Neuronal stem cell (in vitro differentiated cells): ENCODE measurements at regions not wholly inside any gene's neighbourhood (a gene's known extent, or its start where the extent isn't known, plus 50 kb on each side); places are given as distances from the start of the nearest gene placed in this dataset.

Experiments
- DNase-seq: peaks from one replicate; pipeline ENCODE4 v3.0.0-alpha.2; 2013; ENCODE audit warnings: low spot score
- H2AFZ ChIP-seq: one replicate; pipeline ENCODE4 v1.6.1; 2013; ENCODE audit warnings: mild to moderate bottlenecking, low read length, inconsistent platforms
- H2AK5ac ChIP-seq: 2 replicates; pipeline ENCODE4 v1.6.1; 2013; ENCODE audit warnings: low read depth, mild to moderate bottlenecking, inconsistent platforms, low read length, moderate library complexity, mixed read lengths
- H2BK120ac ChIP-seq: 2 replicates; pipeline ENCODE4 v1.6.1; 2013; ENCODE audit warnings: low read depth, mild to moderate bottlenecking, inconsistent platforms, low read length, moderate library complexity, mixed read lengths
- H2BK12ac ChIP-seq: one replicate; pipeline ENCODE4 v1.6.1; 2013; ENCODE audit warnings: low read length, inconsistent platforms
- H2BK15ac ChIP-seq: 2 replicates; pipeline ENCODE4 v1.6.1; 2013; ENCODE audit warnings: mild to moderate bottlenecking, low read length, inconsistent platforms, mixed read lengths
- H2BK5ac ChIP-seq: one replicate; pipeline ENCODE4 v1.6.1; 2013; ENCODE audit warnings: inconsistent platforms, mild to moderate bottlenecking, low read length, moderate library complexity
- H3K14ac ChIP-seq: one replicate; pipeline ENCODE4 v1.6.1; 2013; ENCODE audit warnings: low read length, inconsistent platforms
- H3K18ac ChIP-seq: 2 replicates; pipeline ENCODE4 v1.6.1; 2013; ENCODE audit warnings: low read length, inconsistent platforms
- H3K23ac ChIP-seq: 2 replicates; pipeline ENCODE4 v1.6.1; 2013; ENCODE audit warnings: low read depth, mild to moderate bottlenecking, mixed read lengths, low read length, inconsistent platforms; ENCODE audit not compliant: poor library complexity
- H3K27ac ChIP-seq: replicated peaks from 3 replicates; pipeline ENCODE4 v1.5.1; 2013; ENCODE audit warnings: low read length, inconsistent platforms
- H3K27me3 ChIP-seq, 3 experiments: 2 replicates each; pipeline ENCODE4 v1.6.1; 2013; ENCODE audit warnings: low read length in 3 of 3, mild to moderate bottlenecking in 2 of 3, inconsistent platforms in 1 of 3, low read depth in 1 of 3, mixed read lengths in 1 of 3, moderate library complexity in 1 of 3; ENCODE audit not compliant: control insufficient read depth in 3 of 3, insufficient read depth in 3 of 3
- H3K36me3 ChIP-seq, 2 donors: replicated peaks in 1 of 2; 2 replicates each; pipeline ENCODE4 v1.6.1; 2013; ENCODE audit warnings: low read length in 2 of 2; ENCODE audit not compliant: control insufficient read depth in 2 of 2, insufficient read depth in 2 of 2
- H3K4ac ChIP-seq: 2 replicates; pipeline ENCODE4 v1.6.1; 2013; ENCODE audit warnings: inconsistent platforms, mild to moderate bottlenecking, low read length, moderate library complexity
- H3K4me1 ChIP-seq, 2 donors: 1 replicate in 1 of 2; 2 replicates in 1 of 2; pipeline ENCODE4 v1.6.1; 2013; ENCODE audit warnings: low read length in 2 of 2, low read depth in 1 of 2; ENCODE audit not compliant: control insufficient read depth in 2 of 2, insufficient read depth in 1 of 2
- H3K4me2 ChIP-seq: one replicate; pipeline ENCODE4 v1.6.1; 2013; ENCODE audit warnings: mild to moderate bottlenecking, low read length, inconsistent platforms; ENCODE audit not compliant: insufficient read depth, poor library complexity, severe bottlenecking
- H3K4me3 ChIP-seq, 2 donors: 2 replicates each; pipeline ENCODE4 v1.5.1; 2013; ENCODE audit warnings: low read length in 2 of 2, mild to moderate bottlenecking in 2 of 2, inconsistent platforms in 1 of 2, moderate library complexity in 1 of 2
- H3K79me1 ChIP-seq: one replicate; pipeline ENCODE4 v1.6.1; 2013; ENCODE audit warnings: low read depth, mild to moderate bottlenecking, inconsistent platforms, low read length, moderate library complexity
- H3K9ac ChIP-seq: one replicate; pipeline ENCODE4 v1.6.1; 2013; ENCODE audit warnings: mild to moderate bottlenecking, low read depth, low read length, inconsistent platforms; ENCODE audit not compliant: poor library complexity
- H3K9me3 ChIP-seq, 2 donors: replicated peaks in 1 of 2; 2 replicates each; pipeline versions ENCODE3 to v1.6.1; 2013; ENCODE audit warnings: low read length in 2 of 2, mild to moderate bottlenecking in 2 of 2, inconsistent platforms in 1 of 2, low read depth in 1 of 2, mixed read lengths in 1 of 2, moderate library complexity in 1 of 2; ENCODE audit not compliant: control insufficient read depth in 2 of 2, insufficient read depth in 1 of 2
- H4K8ac ChIP-seq: one replicate; pipeline ENCODE4 v1.6.1; 2013; ENCODE audit warnings: low read depth, mild to moderate bottlenecking, inconsistent platforms, low read length, moderate library complexity
- H4K91ac ChIP-seq: one replicate; pipeline ENCODE4 v1.6.1; 2013; ENCODE audit warnings: low read length, low read depth, mild to moderate bottlenecking, inconsistent platforms; ENCODE audit not compliant: poor library complexity
- WGBS, 2 donors: extraction: QIAGEN DNeasy Blood & Tissue Kit; methylation state at CpG; one replicate each; pipeline ENCODE4 v1.1.7; 2013; ENCODE audit warnings: missing lambda C conversion rate in 2 of 2, mixed read lengths in 1 of 2; ENCODE audit not compliant: insufficient read length in 2 of 2, insufficient replicate concordance in 1 of 2; ENCODE audit errors: extremely low coverage in 2 of 2; 5-methylcytosine and 5-hydroxymethylcytosine counted together

DNA sequence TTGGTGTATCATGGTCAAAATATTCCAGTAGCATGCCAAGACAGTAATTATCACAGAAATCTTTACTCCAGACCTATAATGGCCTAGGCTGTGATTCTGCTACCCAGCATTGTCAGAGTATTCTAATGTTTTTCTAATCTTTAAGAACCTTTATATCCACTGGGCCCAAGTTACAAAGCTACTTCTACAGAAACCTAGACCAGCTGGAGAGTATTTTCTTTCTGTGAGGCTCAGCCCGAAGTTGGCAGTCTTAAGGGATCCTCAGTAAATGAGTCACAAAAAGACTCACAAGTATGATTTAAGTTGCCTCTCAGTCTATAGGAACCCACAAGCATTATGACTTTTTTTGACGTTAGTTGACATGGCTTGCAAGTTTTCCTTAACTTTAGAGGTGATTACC lies 638.5 kb upstream of the FAM241A start:
- Histone ChIP-seq H2BK120ac (no peak overlapping the region), H3K4me1 (no peaks in the 10 kb centered on the region), H3K4me2 (no peak overlapping the region), H3K9me3 (no peaks in the 10 kb centered on the region), H2AK5ac (no peak overlapping the region), H2BK12ac (no peak overlapping the region), H3K27me3 (no peaks in the 10 kb centered on the region), H3K79me1 (no peaks in the 10 kb centered on the region), H4K91ac (no peak overlapping the region), H3K9ac (no peak overlapping the region), H3K23ac (no peak overlapping the region), H2AFZ (no peak overlapping the region), H3K18ac (no peak overlapping the region), H2BK15ac (no peak overlapping the region), H3K4ac (no peak overlapping the region), H3K14ac (no peak overlapping the region), H3K27ac (no peak overlapping the region), H4K8ac (no peak overlapping the region), H3K4me3 (no peak overlapping the region), H3K36me3 (no peaks in the 10 kb centered on the region), H2BK5ac (no peak overlapping the region)
- DNase-seq, result no peak
- no CpG with 5 or more reads among the region's 2 CpGs for WGBS, 2 donors

DNA sequence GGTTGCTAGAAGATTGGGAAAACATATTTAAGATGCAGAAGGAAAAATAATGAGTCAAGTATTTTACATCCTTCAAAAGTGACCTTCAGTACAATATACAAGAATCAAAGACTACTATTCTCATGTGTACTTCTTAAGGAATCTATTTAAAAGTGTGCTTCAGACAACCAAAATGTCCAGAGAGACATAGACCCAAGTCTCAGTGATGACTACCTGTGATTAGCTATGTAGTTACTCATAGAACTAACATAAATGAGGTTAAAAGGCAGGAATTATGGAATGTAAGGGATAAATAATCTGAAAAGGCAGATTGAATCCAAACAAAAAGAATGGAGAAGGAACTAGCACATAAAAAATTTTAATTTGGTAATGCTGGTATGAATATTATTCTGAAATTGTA lies 634.7 kb upstream of the FAM241A start:
- Histone ChIP-seq H2BK15ac (no peak overlapping the region), H3K23ac (no peak overlapping the region), H3K36me3 (no peaks in the 10 kb centered on the region), H4K8ac (no peak overlapping the region), H3K4ac (no peak overlapping the region), H3K27me3 (no peaks in the 10 kb centered on the region), H3K79me1 (no peaks in the 10 kb centered on the region), H2BK120ac (no peak overlapping the region), H3K4me2 (no peak overlapping the region), H2BK5ac (no peak overlapping the region), H3K4me3 (no peak overlapping the region), H3K14ac (no peak overlapping the region), H4K91ac (no peak overlapping the region), H2AFZ (no peak overlapping the region), H3K9ac (no peak overlapping the region), H2AK5ac (no peak overlapping the region), H3K9me3 (no peaks in the 10 kb centered on the region), H3K18ac (no peak overlapping the region), H3K27ac (no peak overlapping the region), H3K4me1 (no peaks in the 10 kb centered on the region), H2BK12ac (no peak overlapping the region)
- DNase-seq, result no peak

DNA sequence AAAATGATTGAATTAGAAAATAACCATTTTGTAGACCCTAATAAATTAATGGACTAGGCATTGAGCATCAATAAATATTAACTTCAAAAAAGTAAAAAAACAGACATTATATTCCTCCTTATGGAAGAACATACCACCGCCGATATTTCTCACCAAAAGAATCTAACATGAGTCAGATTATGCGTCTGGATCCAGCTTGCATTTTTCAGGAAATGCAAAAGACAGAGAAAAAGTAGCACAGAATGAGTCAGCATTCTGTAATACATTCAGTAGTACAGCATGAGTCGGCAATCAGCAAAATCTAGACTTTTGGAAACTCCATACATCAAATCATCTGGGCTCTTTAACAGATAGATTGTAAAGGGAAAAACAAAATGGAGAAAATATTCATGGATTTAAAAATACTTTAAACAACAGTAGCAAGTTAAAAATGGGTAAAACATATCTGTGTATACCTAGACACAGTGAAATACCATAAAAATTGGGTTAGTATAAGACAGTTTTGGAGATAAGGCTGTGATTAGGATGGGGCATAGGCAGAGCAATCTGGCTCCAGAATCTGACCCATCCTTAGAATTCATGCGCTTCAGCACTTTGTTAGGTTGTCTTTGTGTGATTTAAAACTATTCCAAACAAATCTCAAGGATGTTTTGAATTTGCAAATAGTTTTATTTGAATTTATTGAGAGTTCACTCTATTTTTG lies 633.0 kb upstream of the FAM241A start:
- Histone ChIP-seq H3K9ac (no peak overlapping the region), H2AK5ac (no peak overlapping the region), H3K27me3 (no peaks in the 10 kb centered on the region), H3K27ac (no peak overlapping the region), H2BK120ac (no peak overlapping the region), H3K18ac (no peak overlapping the region), H4K91ac (no peak overlapping the region), H4K8ac (no peak overlapping the region), H2BK15ac (no peak overlapping the region), H3K36me3 (no peaks in the 10 kb centered on the region), H3K4me1 (no peaks in the 10 kb centered on the region), H3K23ac (no peak overlapping the region), H3K14ac (no peak overlapping the region), H2BK12ac (no peak overlapping the region), H3K4me2 (no peak overlapping the region), H3K79me1 (no peaks in the 10 kb centered on the region), H2BK5ac (no peak overlapping the region), H3K4ac (no peak overlapping the region), H3K9me3 (no peaks in the 10 kb centered on the region), H2AFZ (no peak overlapping the region), H3K4me3 (no peak overlapping the region)
- DNase-seq, result no peak
- WGBS, 2 donors, result no CpG with 5 or more reads among the region's 5 CpGs

DNA sequence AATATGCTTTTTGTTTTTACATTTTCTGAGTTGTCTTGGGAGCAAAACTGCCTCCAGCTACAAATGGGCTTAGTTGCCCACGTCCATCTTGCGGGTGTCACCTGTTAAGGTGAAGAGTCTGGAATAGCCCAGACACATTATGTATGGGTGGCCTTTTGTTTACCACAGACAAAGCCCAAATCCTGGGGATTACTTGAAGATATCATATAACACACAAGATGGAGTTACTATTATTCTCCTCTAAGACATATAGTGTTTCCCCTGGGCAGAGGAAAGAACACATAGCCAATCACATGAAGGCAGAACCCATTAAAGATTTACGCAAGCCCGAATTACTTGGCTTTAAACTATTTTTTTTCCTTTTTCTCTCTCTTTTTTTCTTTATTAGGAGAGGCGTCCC lies 625.6 kb upstream of the FAM241A start:
- Histone ChIP-seq H3K9ac (no peak overlapping the region), H2AK5ac (no peak overlapping the region), H4K91ac (no peak overlapping the region), H2AFZ (no peak overlapping the region), H3K4me1 (no peaks in the 10 kb centered on the region), H3K27me3 (no peaks in the 10 kb centered on the region), H3K4me3 (no peak overlapping the region), H2BK12ac (no peak overlapping the region), H2BK5ac (no peak overlapping the region), H3K27ac (no peak overlapping the region), H3K18ac (no peak overlapping the region), H3K23ac (no peak overlapping the region), H2BK15ac (no peak overlapping the region), H3K79me1 (no peaks in the 10 kb centered on the region), H3K36me3 (no peaks in the 10 kb centered on the region), H3K4ac (no peak overlapping the region), H3K14ac (no peak overlapping the region), H3K4me2 (no peak overlapping the region), H3K9me3 (no peaks in the 10 kb centered on the region), H2BK120ac (no peak overlapping the region), H4K8ac (no peak overlapping the region)
- no peak for DNase-seq
- no CpG with 5 or more reads among the region's 5 CpGs for WGBS, 2 donors
